Erythroblast (primary cell): ENCODE measurements at regions not wholly inside any gene's neighbourhood (a gene's known extent, or its start where the extent isn't known, plus 50 kb on each side); places are given as distances from the start of the nearest gene placed in this dataset.

Experiments used
- GATA1 ChIP-seq: IDR thresholded peaks from 2 replicates; pipeline ENCODE4 v1.6.1; 2011; ENCODE audit warnings: low read depth, mild to moderate bottlenecking, control low read depth, low read length, moderate library complexity
- POLR2A ChIP-seq: IDR thresholded peaks from 2 replicates; pipeline ENCODE4 v1.6.1; 2011; ENCODE audit warnings: mild to moderate bottlenecking, low read length

GRCh38 chr6:131378874-131379273, 194.2 kb upstream of the ARG1 start:
- TF ChIP-seq POLR2A (no peak), GATA1 (no peak)
